Right renal cortex interstitium (tissue), 3 donors: ENCODE measurements at regions not wholly inside any gene's neighbourhood (a gene's known extent, or its start where the extent isn't known, plus 50 kb on each side); places are given as distances from the start of the nearest gene placed in this dataset.

Experiments
- DNase-seq, 3 donors: peaks; one replicate each; pipeline ENCODE4 v3.0.0-alpha.2; 2013; ENCODE audit warnings: low read depth in 3 of 3, low spot score in 2 of 3

GRCh38 chr11:87972133-87972532, 203.1 kb downstream of the RAB38 start:
- no peak for DNase-seq

- no peak for DNase-seq
These were observed 203.9 kb downstream of the RAB38 start for GRCh38 chr11:87971354-87971753.

DNA sequence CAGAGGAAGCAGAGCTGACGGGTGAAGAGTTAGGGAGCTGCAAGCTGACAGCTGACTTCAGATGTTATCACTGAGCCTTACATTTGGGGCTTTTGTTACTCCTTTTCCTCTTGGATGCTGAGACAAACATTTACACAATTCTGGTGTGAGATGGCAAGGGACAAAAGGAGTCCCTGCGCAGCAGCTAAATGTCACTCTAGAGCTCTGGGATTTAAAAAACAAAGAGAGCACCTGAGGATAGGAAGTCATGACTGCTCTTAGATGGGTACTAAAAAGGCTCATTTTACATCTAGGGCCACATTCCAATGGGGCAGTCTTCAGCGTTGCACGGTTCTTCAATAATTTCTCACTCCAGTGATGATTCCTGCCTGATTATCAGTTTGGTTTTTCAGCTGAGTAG, 204.5 kb downstream of the RAB38 start:
- no peak for DNase-seq

DNA sequence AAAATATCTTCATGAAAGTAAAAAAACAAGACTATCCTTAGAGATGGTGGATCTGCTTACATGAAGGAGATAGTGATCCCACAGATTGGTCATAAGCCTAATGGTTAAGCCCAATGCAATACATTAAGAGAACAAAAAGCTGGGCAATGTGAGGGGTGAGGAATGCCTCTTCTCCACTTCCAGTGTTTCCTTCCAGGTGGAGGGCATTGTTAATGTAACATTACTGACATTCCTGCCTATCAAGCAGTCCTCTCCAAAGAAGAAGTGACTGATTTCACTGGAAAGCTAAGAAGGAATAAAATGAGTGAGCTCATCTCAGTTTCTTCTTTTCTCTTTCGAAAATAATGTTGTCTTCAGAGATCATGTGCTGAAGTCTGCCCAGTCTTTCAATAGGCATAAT, 207.8 kb downstream of the RAB38 start:
- no peak for DNase-seq

GRCh38 chr11:87966694-87967093, 208.5 kb downstream of the RAB38 start:
- no peak for DNase-seq

GRCh38 chr11:87966216-87966615, 209.0 kb downstream of the RAB38 start:
- no peak for DNase-seq

GRCh38 chr11:87961606-87962005, 213.6 kb downstream of the RAB38 start:
- no peak for DNase-seq

GRCh38 chr11:87957961-87958360, 217.3 kb downstream of the RAB38 start:
- no peak for DNase-seq

DNA sequence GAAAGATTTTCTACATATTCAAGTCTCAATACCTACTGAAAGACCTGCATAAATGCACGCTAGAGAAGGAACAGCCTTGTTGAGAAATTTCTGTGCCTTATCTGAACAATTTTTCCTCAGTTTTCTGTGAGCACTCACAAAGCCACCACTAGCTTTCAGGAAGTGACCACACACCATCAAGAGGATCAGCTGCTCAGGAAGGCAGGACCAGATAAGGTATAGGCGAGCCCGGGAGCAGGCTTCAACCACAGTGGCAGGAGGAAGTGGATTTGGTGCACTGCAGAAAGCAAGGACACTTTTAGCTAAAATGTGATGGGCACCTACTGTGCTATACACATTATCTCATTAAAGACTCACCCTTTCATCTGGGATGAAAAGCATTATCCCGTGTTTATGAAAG, 220.8 kb downstream of the RAB38 start:
- DNase-seq: no peak

- DNase-seq: no peak
These were observed 232.5 kb downstream of the RAB38 start for GRCh38 chr11:87942786-87943185.

GRCh38 chr11:87934182-87934581, 241.1 kb downstream of the RAB38 start:
- DNase-seq: no peak

DNA sequence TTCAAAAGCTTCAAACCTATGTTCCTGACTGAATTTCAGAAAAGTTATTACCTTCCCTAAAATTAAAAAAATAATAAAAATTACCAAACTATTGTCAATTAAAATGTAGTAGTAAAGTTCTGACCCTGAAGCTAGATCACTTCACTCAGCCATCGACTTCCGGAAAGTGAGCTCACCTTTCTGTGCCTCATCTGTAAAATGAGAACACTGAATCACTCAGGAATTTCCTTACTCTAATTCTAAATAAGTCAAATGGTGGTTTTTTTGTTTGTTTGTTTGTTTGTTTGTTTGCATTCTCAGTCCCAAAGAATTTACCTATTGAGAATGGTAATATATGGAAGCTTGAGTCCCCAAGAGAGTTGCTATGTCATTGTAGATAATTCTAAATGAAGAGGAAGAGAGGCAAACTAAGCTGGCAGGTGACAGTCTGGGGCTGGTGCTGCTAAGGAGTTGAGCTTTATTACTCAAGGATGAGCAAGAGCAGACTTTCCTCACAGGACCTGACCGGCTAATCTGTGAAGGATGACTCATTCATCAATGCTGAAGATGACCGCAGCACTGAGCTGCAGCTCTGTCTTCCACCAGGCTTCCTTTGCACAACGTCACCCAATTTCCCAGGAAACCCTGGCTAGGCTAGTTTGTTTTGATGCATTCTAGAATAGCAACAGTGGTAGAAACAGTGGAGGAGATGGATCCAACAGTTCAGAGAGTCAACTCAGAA, 248.8 kb downstream of the RAB38 start:
- no peak for DNase-seq

GRCh38 chr11:87924125-87924524, 251.1 kb downstream of the RAB38 start:
- no peak for DNase-seq

DNA sequence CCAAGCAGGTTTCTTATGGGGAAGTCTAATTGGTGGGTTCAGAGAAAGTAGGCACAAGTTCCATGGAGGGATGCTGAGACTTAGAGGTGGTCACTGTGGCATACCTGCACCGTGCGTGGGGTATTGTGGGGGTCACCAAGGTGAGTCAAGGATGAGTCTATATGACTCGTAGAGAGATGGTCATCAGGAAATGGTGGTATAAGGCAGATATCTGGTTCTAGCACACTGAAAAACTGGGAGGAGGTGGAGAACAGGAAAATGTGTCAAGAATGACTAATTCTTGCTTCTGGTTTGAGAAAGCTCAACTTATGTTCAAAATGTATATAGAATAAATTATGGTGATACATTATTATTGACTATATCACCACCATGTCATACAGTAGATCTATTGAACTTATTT, 258.1 kb downstream of the RAB38 start:
- no peak for DNase-seq

- DNase-seq: no peak
These were observed 266.1 kb downstream of the RAB38 start for GRCh38 chr11:87909178-87909577.

- DNase-seq: no peak
These were observed 267.2 kb downstream of the RAB38 start for GRCh38 chr11:87908086-87908485.

GRCh38 chr11:87903345-87903744, 271.9 kb downstream of the RAB38 start:
- no peak for DNase-seq

DNA sequence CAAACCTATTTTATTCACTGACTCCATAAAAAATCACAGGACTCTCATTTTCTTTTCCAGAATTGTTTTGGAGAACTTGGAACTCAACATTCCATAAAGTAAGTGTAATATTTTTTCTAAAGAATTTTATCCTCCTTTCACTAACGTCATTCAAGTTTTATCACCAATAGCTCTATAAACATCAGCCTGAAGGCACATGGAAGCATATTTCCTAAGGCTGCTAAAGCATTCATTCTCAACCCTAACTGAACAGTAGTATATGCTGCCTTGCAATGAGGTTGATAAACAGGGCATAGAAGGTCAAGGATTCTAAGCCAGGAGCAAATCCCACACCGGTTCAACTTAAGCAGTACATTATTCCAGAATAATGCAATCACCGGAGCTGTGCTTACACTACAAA, 273.9 kb downstream of the RAB38 start:
- no peak for DNase-seq

- DNase-seq: no peak
These were observed 277.3 kb downstream of the RAB38 start for GRCh38 chr11:87897921-87898320.

DNA sequence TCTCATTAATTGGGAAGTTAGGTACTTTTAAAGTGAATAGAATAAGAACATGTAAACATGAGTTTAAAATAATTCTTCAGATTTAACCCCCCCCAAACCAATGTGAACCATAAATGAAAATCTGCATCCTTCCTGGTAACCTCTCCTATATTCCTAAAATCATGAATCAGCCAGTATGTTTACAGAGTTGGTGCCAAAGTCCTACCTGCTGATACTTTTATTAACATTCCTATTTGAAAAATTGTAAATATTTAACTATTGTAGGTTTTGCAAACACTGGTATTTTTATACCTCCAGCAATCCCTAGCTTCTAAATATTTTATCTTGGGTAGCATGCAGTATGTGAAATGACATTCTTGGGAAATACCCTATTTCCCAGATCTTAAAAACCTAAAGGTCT, 278.2 kb downstream of the RAB38 start:
- no peak for DNase-seq

- DNase-seq: no peak
These were observed 280.3 kb downstream of the RAB38 start for GRCh38 chr11:87894961-87895360.

DNA sequence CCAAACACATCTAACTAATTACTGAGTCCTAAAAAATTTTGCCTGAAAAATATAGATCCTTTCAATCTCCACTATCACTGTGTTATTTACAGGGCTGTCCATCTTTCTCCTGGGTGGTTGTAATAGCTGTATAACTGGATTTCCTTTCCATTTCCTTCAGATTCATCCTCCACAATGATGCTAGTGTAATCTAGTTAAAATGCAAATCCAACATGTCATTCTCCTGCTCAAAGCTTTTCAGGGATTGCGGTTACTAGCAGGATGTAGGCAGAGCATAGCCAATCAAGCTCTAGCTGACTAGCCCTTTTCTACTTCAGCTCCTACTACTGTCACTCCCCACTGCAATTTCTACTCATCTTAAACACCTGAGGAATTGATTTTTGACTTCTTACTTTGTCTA, 283.0 kb downstream of the RAB38 start:
- DNase-seq: no peak

- DNase-seq: no peak
These were observed 286.1 kb downstream of the RAB38 start for GRCh38 chr11:87889126-87889525.
